ENCODE measurements at regions not wholly inside any gene's neighbourhood (a gene's known extent, or its start where the extent isn't known, plus 50 kb on each side); places are given as distances from the start of the nearest gene placed in this dataset.

GRCh38 chr6:40848038-40848437 lies 191.0 kb downstream of the UNC5CL start (continued):
- TF ChIP-seq CHD7 (IDR thresholded peaks at IDR 0.05; ENCODE audit: low read depth, low read length) (no peak), CTCFL (IDR thresholded peaks at IDR 0.05; ENCODE audit: borderline replicate concordance, insufficient read depth, low read depth, low read length, poor library complexity, severe bottlenecking) (no peak)
